H9 (cell line): ENCODE measurements at regions not wholly inside any gene's neighbourhood (a gene's known extent, or its start where the extent isn't known, plus 50 kb on each side); places are given as distances from the start of the nearest gene placed in this dataset.

Experiments used
- DNase-seq: peaks from one replicate; pipeline ENCODE4 v3.0.0-alpha.2; 2017
- H2AFZ ChIP-seq: one replicate; pipeline ENCODE4 v1.6.1; 2013; ENCODE audit warnings: mild to moderate bottlenecking, low read length, control low read depth, moderate library complexity
- H2AK5ac ChIP-seq: 2 replicates; pipeline ENCODE4 v1.6.1; 2013; ENCODE audit warnings: low read length, control low read depth, mixed read lengths; ENCODE audit not compliant: insufficient read length
- H2BK120ac ChIP-seq: one replicate; pipeline ENCODE4 v1.6.1; 2013; ENCODE audit warnings: low read depth, mild to moderate bottlenecking, low read length, control low read depth, inconsistent platforms; ENCODE audit not compliant: poor library complexity, severe bottlenecking
- H2BK12ac ChIP-seq: 2 replicates; pipeline ENCODE4 v1.6.1; 2013; ENCODE audit warnings: low read length, control low read depth, mixed read lengths, low read depth; ENCODE audit not compliant: insufficient read length
- H2BK15ac ChIP-seq: 2 replicates; pipeline ENCODE4 v1.6.1; 2013; ENCODE audit warnings: low read depth, low read length, control low read depth
- H2BK20ac ChIP-seq: one replicate; pipeline ENCODE4 v1.6.1; 2013; ENCODE audit warnings: low read depth, mild to moderate bottlenecking, low read length, control low read depth, inconsistent platforms; ENCODE audit not compliant: poor library complexity, severe bottlenecking
- H2BK5ac ChIP-seq: 2 replicates; pipeline ENCODE4 v1.6.1; 2013; ENCODE audit warnings: low read length, control low read depth, mixed read lengths; ENCODE audit not compliant: insufficient read length
- H3K14ac ChIP-seq: 2 replicates; pipeline ENCODE4 v1.6.1; 2013; ENCODE audit warnings: low read length, control low read depth; ENCODE audit not compliant: insufficient read depth
- H3K18ac ChIP-seq: 2 replicates; pipeline ENCODE4 v1.6.1; 2013; ENCODE audit warnings: low read depth, mild to moderate bottlenecking, mixed read lengths, low read length, control low read depth; ENCODE audit not compliant: insufficient read length
- H3K23ac ChIP-seq: 2 replicates; pipeline ENCODE4 v1.6.1; 2013; ENCODE audit warnings: low read length, control low read depth, mixed read lengths, low read depth; ENCODE audit not compliant: insufficient read length
- H3K23me2 ChIP-seq: 2 replicates; pipeline ENCODE4 v1.6.1; 2013; ENCODE audit warnings: low read depth, mild to moderate bottlenecking, mixed read lengths, low read length, control low read depth; ENCODE audit not compliant: insufficient read length, poor library complexity, severe bottlenecking
- H3K27ac ChIP-seq: 2 replicates; pipeline ENCODE4 v1.5.1; 2013; ENCODE audit warnings: low read length, control low read depth, mixed read lengths, low read depth; ENCODE audit not compliant: insufficient read length
- H3K27me3 ChIP-seq: 2 replicates; pipeline ENCODE4 v1.6.1; 2013; ENCODE audit warnings: low read length, control low read depth, inconsistent platforms; ENCODE audit not compliant: insufficient read depth
- H3K4ac ChIP-seq: 2 replicates; pipeline ENCODE4 v1.6.1; 2013; ENCODE audit warnings: low read depth, mild to moderate bottlenecking, control low read depth, inconsistent platforms, low read length, moderate library complexity
- H3K4me1 ChIP-seq: 2 replicates; pipeline ENCODE4 v1.6.1; 2013; ENCODE audit warnings: low read length, control low read depth, inconsistent platforms; ENCODE audit not compliant: insufficient read depth
- H3K4me2 ChIP-seq: 2 replicates; pipeline ENCODE4 v1.6.1; 2013; ENCODE audit warnings: low read length, control low read depth, mixed read lengths; ENCODE audit not compliant: insufficient read length, insufficient read depth
- H3K56ac ChIP-seq: 2 replicates; pipeline ENCODE4 v1.6.1; 2013; ENCODE audit warnings: low read depth, mild to moderate bottlenecking, mixed read lengths, low read length, control low read depth; ENCODE audit not compliant: insufficient read length
- H3K79me1 ChIP-seq: 2 replicates; pipeline ENCODE4 v1.6.1; 2013; ENCODE audit warnings: low read depth, mild to moderate bottlenecking, moderate library complexity, low read length, control low read depth, inconsistent platforms; ENCODE audit not compliant: insufficient read depth, poor library complexity, severe bottlenecking
- H3K79me2 ChIP-seq: 2 replicates; pipeline ENCODE4 v1.6.1; 2013; ENCODE audit warnings: low read length, control low read depth, inconsistent platforms; ENCODE audit not compliant: insufficient read depth
- H3K9ac ChIP-seq: 2 replicates; pipeline ENCODE4 v1.6.1; 2013; ENCODE audit warnings: low read length, control low read depth, mixed read lengths; ENCODE audit not compliant: insufficient read length; ENCODE audit errors: extremely low read depth
- H3K9me3 ChIP-seq: one replicate; pipeline ENCODE4 v1.6.1; 2013; ENCODE audit warnings: low read depth, low read length, inconsistent platforms; ENCODE audit not compliant: control insufficient read depth
- H3T11ph ChIP-seq: one replicate; pipeline ENCODE4 v1.6.1; 2013; ENCODE audit warnings: mild to moderate bottlenecking, low read length, control low read depth, inconsistent platforms
- H4K20me1 ChIP-seq: one replicate; pipeline ENCODE4 v1.6.1; 2013; ENCODE audit not compliant: control insufficient read depth, insufficient read length, insufficient read depth
- H4K5ac ChIP-seq: 2 replicates; pipeline ENCODE4 v1.6.1; 2013; ENCODE audit warnings: low read depth, mild to moderate bottlenecking, mixed read lengths, low read length, control low read depth; ENCODE audit not compliant: insufficient read length
- H4K8ac ChIP-seq: replicated peaks from 2 replicates; pipeline ENCODE4 v1.6.1; 2013; ENCODE audit warnings: low read length, control low read depth, mixed read lengths, low read depth; ENCODE audit not compliant: insufficient read length
- H4K91ac ChIP-seq: 2 replicates; pipeline ENCODE4 v1.6.1; 2013; ENCODE audit warnings: low read depth, mild to moderate bottlenecking, moderate library complexity, mixed read lengths, low read length, control low read depth; ENCODE audit not compliant: insufficient read length
- H3K27ac Mint-ChIP-seq, 3 experiments: 2 replicates in 2 of 3; 3 replicates in 1 of 3; pipeline ENCODE4 v1.8.0; 2020 to 2021; ENCODE audit warnings: mixed read lengths in 3 of 3, mild to moderate bottlenecking in 1 of 3, moderate library complexity in 1 of 3
- H3K27me3 Mint-ChIP-seq: 2 replicates; pipeline ENCODE4 v1.8.0; 2021; ENCODE audit warnings: low read depth, mild to moderate bottlenecking, moderate library complexity, mixed read lengths
- H3K36me3 Mint-ChIP-seq, 3 experiments: 2 replicates in 2 of 3; 3 replicates in 1 of 3; pipeline ENCODE4 v1.8.0; 2020 to 2021; ENCODE audit warnings: low read depth in 3 of 3, mixed read lengths in 3 of 3; ENCODE audit not compliant: insufficient read depth in 1 of 3
- H3K4me1 Mint-ChIP-seq, 2 experiments: 2 replicates each; pipeline ENCODE4 v1.8.0; 2020; ENCODE audit warnings: mixed read lengths in 2 of 2
- H3K4me3 Mint-ChIP-seq, 2 experiments: 2 replicates in 1 of 2; 3 replicates in 1 of 2; pipeline ENCODE4 v1.8.0; 2020 to 2021; ENCODE audit warnings: mild to moderate bottlenecking in 2 of 2, mixed read lengths in 2 of 2, moderate library complexity in 1 of 2
- H3K9me3 Mint-ChIP-seq, 2 experiments: 2 replicates in 1 of 2; 3 replicates in 1 of 2; pipeline ENCODE4 v1.8.0; 2020; ENCODE audit warnings: mild to moderate bottlenecking in 2 of 2, mixed read lengths in 2 of 2, moderate library complexity in 1 of 2
- CTCF ChIP-seq: fragments of 200-600 bp; sonication (generic); conservative IDR thresholded peaks from 3 replicates; pipeline ENCODE4 v1.8.0; 2021; ENCODE audit warnings: antibody characterized with exemption, mild to moderate bottlenecking
- WGBS: extraction: QIAGEN DNeasy Blood & Tissue Kit; methylation state at CpG from one replicate; pipeline ENCODE4 v1.1.7; 2013; ENCODE audit warnings: missing lambda C conversion rate, low lambda C conversion rate, mixed read lengths; ENCODE audit not compliant: insufficient read length; ENCODE audit errors: extremely low coverage; 5-methylcytosine and 5-hydroxymethylcytosine counted together

- no peaks in the 10 kb centered on the region for H3K79me2 ChIP-seq
- H3K27me3 Mint-ChIP-seq, result peaks cover 3% of the 10 kb centered on the region
Measured at GRCh38 chr17:77593081-77593480, 365.4 kb upstream of the TNRC6C start.

More at GRCh38 chr17:77593081-77593480, 365.4 kb upstream of the TNRC6C start:
- Mint-ChIP-seq H3K9me3 (no peaks in the 10 kb centered on the region), H3K4me3 (no peak overlapping the region), H3K4me1 (peaks cover 9 to 21% of the 10 kb centered on the region in 2 experiments), H3K27ac (no peak overlapping the region), H3K36me3 (no peaks in the 10 kb centered on the region)
- H3K4ac ChIP-seq, result no peak overlapping the region
- no peak overlapping the region for H4K91ac ChIP-seq
- H3K56ac ChIP-seq, result no peak overlapping the region
- no peak overlapping the region for H2BK15ac ChIP-seq
- no peak overlapping the region for H3K23ac ChIP-seq
- H3K4me2 ChIP-seq, result no peak overlapping the region
- H3K27ac ChIP-seq, result no peak overlapping the region
- H3K9ac ChIP-seq, result no peak overlapping the region
- no peak for TF ChIP-seq CTCF
- H3K18ac ChIP-seq, result no peak overlapping the region
- no peak overlapping the region for H4K5ac ChIP-seq
- no peak overlapping the region for H2BK5ac ChIP-seq
- no peak for DNase-seq
- no peak overlapping the region for H3T11ph ChIP-seq
- no peaks in the 10 kb centered on the region for H4K20me1 ChIP-seq
- H3K23me2 ChIP-seq, result no peaks in the 10 kb centered on the region
- no peaks in the 10 kb centered on the region for H3K79me1 ChIP-seq
- H3K9me3 ChIP-seq, result no peaks in the 10 kb centered on the region
- H4K8ac ChIP-seq, result no peak overlapping the region
- H2BK12ac ChIP-seq, result no peak overlapping the region
- H3K27me3 ChIP-seq, result no peaks in the 10 kb centered on the region
- H3K14ac ChIP-seq, result no peak overlapping the region
- no peak overlapping the region for H2AK5ac ChIP-seq
- peaks cover 2% of the 10 kb centered on the region; the same call in 1 of the 2 replicates for H3K4me1 ChIP-seq
- H2BK20ac ChIP-seq, result no peak overlapping the region
- no peak overlapping the region for H2BK120ac ChIP-seq
- no CpG with 5 or more reads among the region's 5 CpGs for WGBS
- no peak overlapping the region for H2AFZ ChIP-seq
